ENCODE measurements at regions not wholly inside any gene's neighbourhood (a gene's known extent, or its start where the extent isn't known, plus 50 kb on each side); places are given as distances from the start of the nearest gene placed in this dataset.

DNA sequence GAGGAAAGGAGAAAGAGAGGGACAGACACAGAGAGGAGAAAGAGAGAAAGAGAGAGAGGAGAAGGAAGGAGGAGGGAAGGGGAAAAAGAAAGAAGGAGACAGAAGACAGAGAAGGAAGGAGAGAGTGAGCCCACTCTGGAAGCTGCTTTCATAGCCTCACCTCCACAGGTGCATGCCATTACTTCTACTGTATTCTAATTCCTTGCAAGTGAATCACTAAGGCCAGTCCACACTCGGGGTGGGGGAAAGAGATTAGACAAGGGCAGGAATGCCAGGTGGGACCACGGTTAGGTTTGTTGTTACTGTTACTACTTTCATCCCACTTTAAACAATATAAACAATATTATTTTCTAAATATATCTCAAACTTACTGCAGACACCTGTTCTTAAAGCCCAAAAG, 684.5 kb upstream of the ARGLU1 start:
- H3K4me3 ChIP-seq (ENCODE audit: control insufficient read depth, low read depth, low read length) = no peak overlapping the region
- DNase-seq (ENCODE audit: low read depth) = no peak
- TF ChIP-seq, protein P1, sequence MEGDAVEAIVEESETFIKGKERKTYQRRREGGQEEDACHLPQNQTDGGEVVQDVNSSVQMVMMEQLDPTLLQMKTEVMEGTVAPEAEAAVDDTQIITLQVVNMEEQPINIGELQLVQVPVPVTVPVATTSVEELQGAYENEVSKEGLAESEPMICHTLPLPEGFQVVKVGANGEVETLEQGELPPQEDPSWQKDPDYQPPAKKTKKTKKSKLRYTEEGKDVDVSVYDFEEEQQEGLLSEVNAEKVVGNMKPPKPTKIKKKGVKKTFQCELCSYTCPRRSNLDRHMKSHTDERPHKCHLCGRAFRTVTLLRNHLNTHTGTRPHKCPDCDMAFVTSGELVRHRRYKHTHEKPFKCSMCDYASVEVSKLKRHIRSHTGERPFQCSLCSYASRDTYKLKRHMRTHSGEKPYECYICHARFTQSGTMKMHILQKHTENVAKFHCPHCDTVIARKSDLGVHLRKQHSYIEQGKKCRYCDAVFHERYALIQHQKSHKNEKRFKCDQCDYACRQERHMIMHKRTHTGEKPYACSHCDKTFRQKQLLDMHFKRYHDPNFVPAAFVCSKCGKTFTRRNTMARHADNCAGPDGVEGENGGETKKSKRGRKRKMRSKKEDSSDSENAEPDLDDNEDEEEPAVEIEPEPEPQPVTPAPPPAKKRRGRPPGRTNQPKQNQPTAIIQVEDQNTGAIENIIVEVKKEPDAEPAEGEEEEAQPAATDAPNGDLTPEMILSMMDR (IDR thresholded peaks at IDR 0.05; ENCODE audit: control insufficient read depth, insufficient read depth, low read depth, low read length, missing control alignments) = no peak

DNA sequence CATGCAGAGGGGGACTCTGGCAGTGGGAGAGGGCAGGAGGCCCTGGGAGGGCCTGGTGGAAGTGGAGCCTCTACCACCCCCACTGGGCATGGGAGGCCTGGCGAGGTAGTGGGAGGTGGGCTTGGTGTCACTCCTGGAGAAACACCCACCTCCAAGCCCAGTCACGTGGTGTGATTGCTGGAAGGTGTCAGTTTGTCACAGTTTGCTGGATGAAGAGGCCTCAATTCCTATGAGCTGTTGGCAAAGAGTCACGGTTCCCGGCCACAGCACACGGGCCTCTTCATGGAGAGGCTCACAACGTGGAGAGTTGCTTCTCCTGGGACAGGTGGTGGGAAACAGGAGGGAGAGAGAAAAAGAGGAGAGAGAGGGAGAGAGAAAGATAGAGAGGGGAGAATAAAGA, 684.1 kb upstream of the ARGLU1 start:
- H3K4me3 ChIP-seq (ENCODE audit: control insufficient read depth, low read depth, low read length) = no peak overlapping the region
- TF ChIP-seq, protein P1 (IDR thresholded peaks at IDR 0.05; ENCODE audit: control insufficient read depth, insufficient read depth, low read depth, low read length, missing control alignments) = no peak
- DNase-seq (ENCODE audit: low read depth) = no peak

DNA sequence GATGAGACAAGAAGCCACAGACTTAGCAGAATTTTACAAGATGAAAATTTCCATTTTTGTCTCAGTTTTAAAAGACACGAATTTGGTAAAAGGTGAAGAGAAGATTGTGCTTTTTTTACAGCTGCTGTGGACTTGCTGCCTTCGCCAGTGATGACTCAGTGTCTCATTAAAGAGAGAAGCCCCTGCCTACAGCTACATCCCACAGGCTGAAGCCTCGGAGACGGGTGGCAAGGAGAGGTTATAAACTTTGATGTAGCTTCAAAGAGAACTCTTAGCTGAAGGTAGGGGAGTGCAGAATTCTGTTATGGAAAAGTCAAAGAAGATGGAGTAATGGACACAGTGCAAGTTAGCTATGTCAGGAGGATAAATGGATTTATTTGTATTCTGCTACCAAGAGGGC, 683.4 kb upstream of the ARGLU1 start:
- no peak for DNase-seq (ENCODE audit: low read depth)
- H3K4me3 ChIP-seq (ENCODE audit: control insufficient read depth, low read depth, low read length) = no peak overlapping the region
- TF ChIP-seq, protein P1 (IDR thresholded peaks at IDR 0.05; ENCODE audit: control insufficient read depth, insufficient read depth, low read depth, low read length, missing control alignments) = no peak

DNA sequence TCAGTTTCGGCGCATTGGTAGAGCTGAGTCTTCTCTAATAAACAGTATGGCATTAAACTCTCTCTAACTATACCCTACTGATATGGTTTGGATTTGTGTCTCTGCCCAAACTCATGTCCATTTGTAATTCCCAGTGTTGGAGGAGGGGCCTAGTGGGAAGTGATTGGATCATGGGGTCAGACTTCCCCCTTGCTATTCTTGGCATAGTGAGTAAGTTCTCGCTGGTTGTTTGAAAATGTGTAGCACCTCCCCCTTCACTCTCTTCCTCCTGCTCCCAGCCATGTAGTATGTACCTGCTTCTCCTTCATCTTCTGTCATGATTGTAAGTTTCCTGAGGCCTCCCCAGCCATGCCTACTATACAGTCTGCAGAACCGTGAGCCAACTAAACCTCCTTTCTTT, 682.7 kb upstream of the ARGLU1 start:
- TF ChIP-seq, protein P1 (IDR thresholded peaks at IDR 0.05; ENCODE audit: control insufficient read depth, insufficient read depth, low read depth, low read length, missing control alignments) = no peak
- H3K4me3 ChIP-seq (ENCODE audit: control insufficient read depth, low read depth, low read length) = no peak overlapping the region
- DNase-seq (ENCODE audit: low read depth) = no peak

DNA sequence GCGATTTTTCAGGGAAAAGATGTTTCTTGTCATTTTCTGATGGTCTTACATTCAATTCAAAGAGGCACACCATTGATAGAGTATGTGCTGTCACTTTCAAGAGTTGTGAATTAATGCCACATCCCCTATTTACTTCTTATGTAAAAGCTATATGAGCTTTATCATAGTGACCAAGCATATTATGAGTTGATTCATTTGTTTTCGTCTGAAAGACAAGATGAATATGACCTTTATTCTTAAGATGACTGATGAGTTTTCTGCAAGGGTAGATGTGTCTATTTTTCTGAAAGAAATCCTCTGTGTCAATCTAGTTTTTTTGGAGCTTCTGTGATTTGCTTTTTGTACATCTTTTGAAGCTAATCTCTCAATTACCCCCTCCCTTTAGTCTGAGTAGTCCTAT, 676.3 kb upstream of the ARGLU1 start:
- H3K4me3 ChIP-seq (ENCODE audit: control insufficient read depth, low read depth, low read length) = no peak overlapping the region
- DNase-seq (ENCODE audit: low read depth) = no peak
- TF ChIP-seq, protein P1 (IDR thresholded peaks at IDR 0.05; ENCODE audit: control insufficient read depth, insufficient read depth, low read depth, low read length, missing control alignments) = no peak

DNA sequence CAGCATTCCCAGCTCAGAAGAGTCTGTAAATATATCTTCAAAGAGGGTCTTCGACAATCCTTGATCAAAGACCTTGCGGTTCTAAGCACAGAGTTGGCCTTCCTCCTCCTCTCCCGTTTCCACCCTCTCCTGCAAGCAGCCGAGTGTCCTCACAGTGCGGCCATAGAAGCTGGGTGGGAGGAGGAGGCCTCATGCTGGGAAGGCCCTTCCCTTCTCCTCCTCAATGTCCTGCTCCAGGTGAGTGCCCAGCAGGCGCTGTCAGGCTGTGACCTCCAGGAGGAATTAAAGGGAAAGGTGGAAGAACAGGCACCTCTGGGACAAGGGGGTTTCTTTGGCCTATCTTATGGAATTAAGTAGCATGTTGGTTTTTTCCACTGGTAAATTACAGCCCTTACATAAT, 674.2 kb upstream of the ARGLU1 start:
- no peak overlapping the region for H3K4me3 ChIP-seq (ENCODE audit: control insufficient read depth, low read depth, low read length)
- DNase-seq (ENCODE audit: low read depth) = no peak
- TF ChIP-seq, protein P1 (IDR thresholded peaks at IDR 0.05; ENCODE audit: control insufficient read depth, insufficient read depth, low read depth, low read length, missing control alignments) = no peak

DNA sequence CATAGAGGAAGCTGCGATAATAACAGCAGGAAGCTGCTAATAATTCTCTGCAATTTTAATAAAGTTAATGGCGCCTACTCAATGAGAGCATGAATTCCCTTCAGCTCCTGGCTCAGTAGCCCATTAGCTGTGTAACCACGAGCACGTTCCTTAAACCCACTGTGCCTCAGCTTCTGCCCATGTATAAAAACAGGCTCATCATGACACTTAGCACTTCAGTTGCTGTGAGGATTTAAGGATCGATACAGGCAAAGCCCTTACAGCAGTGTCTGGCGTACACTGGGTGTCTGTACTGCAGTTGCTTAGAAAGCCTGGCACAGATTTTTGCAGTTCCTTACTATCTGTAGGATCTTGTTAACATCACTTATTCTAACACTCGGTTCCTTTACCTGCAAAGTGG, 673.4 kb upstream of the ARGLU1 start:
- no peak for DNase-seq (ENCODE audit: low read depth)

More for the DNA sequence above, 673.4 kb upstream of the ARGLU1 start:
- TF ChIP-seq, protein P1 (IDR thresholded peaks at IDR 0.05; ENCODE audit: control insufficient read depth, insufficient read depth, low read depth, low read length, missing control alignments) = no peak
- no peak overlapping the region for H3K4me3 ChIP-seq (ENCODE audit: control insufficient read depth, low read depth, low read length)
